Endodermal cell (in vitro differentiated cells): ENCODE measurements at regions not wholly inside any gene's neighbourhood (a gene's known extent, or its start where the extent isn't known, plus 50 kb on each side); places are given as distances from the start of the nearest gene placed in this dataset.

Source experiments
- DNase-seq: peaks from one replicate; pipeline ENCODE4 v3.0.0-alpha.2; 2017
- H3K27ac ChIP-seq: 2 replicates; pipeline ENCODE4 v1.5.1; 2013; ENCODE audit warnings: mild to moderate bottlenecking, low read depth, low read length, moderate library complexity
- H3K27me3 ChIP-seq: 2 replicates; pipeline ENCODE4 v1.6.1; 2013; ENCODE audit warnings: mild to moderate bottlenecking, low read length, moderate library complexity; ENCODE audit not compliant: insufficient read depth, control insufficient read depth, poor library complexity, severe bottlenecking
- H3K36me3 ChIP-seq: 2 replicates; pipeline ENCODE4 v1.7.0; 2013; ENCODE audit warnings: mild to moderate bottlenecking, low read length, moderate library complexity; ENCODE audit not compliant: control insufficient read depth, insufficient read depth
- H3K4me1 ChIP-seq: one replicate; pipeline ENCODE4 v1.7.0; 2013; ENCODE audit warnings: low read length; ENCODE audit not compliant: control insufficient read depth, insufficient read depth
- H3K4me3 ChIP-seq: 2 replicates; pipeline ENCODE4 v1.5.1; 2013; ENCODE audit warnings: mild to moderate bottlenecking, low read length, moderate library complexity
- H3K9ac ChIP-seq: 2 replicates; pipeline ENCODE4 v1.6.1; 2013; ENCODE audit warnings: mild to moderate bottlenecking, low read length, moderate library complexity; ENCODE audit not compliant: poor library complexity, severe bottlenecking; ENCODE audit errors: extremely low read depth
- H3K9me3 ChIP-seq: 2 replicates; pipeline ENCODE4 v1.6.1; 2013; ENCODE audit warnings: mild to moderate bottlenecking, low read length, moderate library complexity; ENCODE audit not compliant: control insufficient read depth
- H3K27ac Mint-ChIP-seq: 2 replicates; pipeline ENCODE4 v1.8.0; 2020; ENCODE audit warnings: mixed read lengths
- H3K27me3 Mint-ChIP-seq: 2 replicates; pipeline ENCODE4 v1.8.0; 2021; ENCODE audit warnings: mild to moderate bottlenecking, mixed read lengths; ENCODE audit not compliant: insufficient read depth
- H3K36me3 Mint-ChIP-seq: 2 replicates; pipeline ENCODE4 v1.8.0; 2020; ENCODE audit warnings: low read depth, mixed read lengths
- H3K4me1 Mint-ChIP-seq: 2 replicates; pipeline ENCODE4 v1.8.0; 2020; ENCODE audit warnings: mixed read lengths
- H3K4me3 Mint-ChIP-seq: 2 replicates; pipeline ENCODE4 v1.8.0; 2020; ENCODE audit warnings: mild to moderate bottlenecking, moderate library complexity, mixed read lengths
- H3K9me3 Mint-ChIP-seq: 2 replicates; pipeline ENCODE4 v1.8.0; 2020; ENCODE audit warnings: mild to moderate bottlenecking, mixed read lengths
- CTCF ChIP-seq: fragments of 200-600 bp; sonication (generic); conservative IDR thresholded peaks from 2 replicates; pipeline ENCODE4 v1.5.0; 2021; ENCODE audit warnings: antibody characterized with exemption, mild to moderate bottlenecking
- WGBS, 2 experiments: methylation state at CpG; one replicate each; pipeline versions ENCODE4 v1.1.5 to v1.1.7; 2013; ENCODE audit warnings: missing lambda C conversion rate in 2 of 2, mixed read lengths in 1 of 2; ENCODE audit not compliant: insufficient coverage in 1 of 2, insufficient read length in 1 of 2; 5-methylcytosine and 5-hydroxymethylcytosine counted together

- Histone ChIP-seq H3K9ac (no peak overlapping the region), H3K27me3 (no peaks in the 10 kb centered on the region), H3K4me3 (no peak overlapping the region), H3K9me3 (peaks cover 6% of the 10 kb centered on the region), H3K27ac (no peak overlapping the region), H3K4me1 (peaks cover 18% of the 10 kb centered on the region), H3K36me3 (no peaks in the 10 kb centered on the region)
- H3K9me3 Mint-ChIP-seq = no peaks in the 10 kb centered on the region
- 94 to 97% methylated on average over 6 to 15 of the region's 16 CpGs for WGBS, 2 experiments
- H3K27ac Mint-ChIP-seq = no peak overlapping the region
- peaks cover 47% of the 10 kb centered on the region for H3K27me3 Mint-ChIP-seq
- TF ChIP-seq CTCF = no peak
- H3K36me3 Mint-ChIP-seq = no peaks in the 10 kb centered on the region
- H3K4me1 Mint-ChIP-seq = peaks cover 8% of the 10 kb centered on the region
- H3K4me3 Mint-ChIP-seq = no peak overlapping the region
- no peak for DNase-seq
These were observed 238.2 kb upstream of the NLRP1 start for GRCh38 chr17:5822281-5823060.

GRCh38 chr17:5823219-5823618, 238.9 kb upstream of the NLRP1 start:
- Mint-ChIP-seq H3K4me3 (no peak overlapping the region), H3K4me1 (peaks cover 8% of the 10 kb centered on the region), H3K36me3 (no peaks in the 10 kb centered on the region), H3K27me3 (peaks cover 51% of the 10 kb centered on the region), H3K9me3 (no peaks in the 10 kb centered on the region), H3K27ac (no peak overlapping the region)
- no peaks in the 10 kb centered on the region for H3K36me3 ChIP-seq
- 60 to 74% methylated on average over 1 to 6 of the region's 6 CpGs for WGBS, 2 experiments
- no peak for TF ChIP-seq CTCF
- no peak overlapping the region for H3K4me3 ChIP-seq
- H3K27me3 ChIP-seq = no peaks in the 10 kb centered on the region
- H3K4me1 ChIP-seq = peaks cover 18% of the 10 kb centered on the region
- no peak for DNase-seq
- H3K9me3 ChIP-seq = peaks cover 12% of the 10 kb centered on the region
- H3K27ac ChIP-seq = no peak overlapping the region
- no peak overlapping the region for H3K9ac ChIP-seq

- no peak overlapping the region for H3K27ac Mint-ChIP-seq
- WGBS, 2 experiments = 91 to 95% methylated on average over 6 to 11 of the region's 11 CpGs
These were observed 241.5 kb upstream of the NLRP1 start for GRCh38 chr17:5825717-5826330.

More at GRCh38 chr17:5825717-5826330, 241.5 kb upstream of the NLRP1 start:
- Mint-ChIP-seq H3K36me3 (no peaks in the 10 kb centered on the region), H3K9me3 (no peaks in the 10 kb centered on the region), H3K4me3 (no peak overlapping the region), H3K4me1 (peaks cover 8% of the 10 kb centered on the region), H3K27me3 (peaks cover 51% of the 10 kb centered on the region)
- DNase-seq = no peak
- Histone ChIP-seq H3K9me3 (peaks cover 12% of the 10 kb centered on the region), H3K4me1 (peaks cover 18% of the 10 kb centered on the region), H3K9ac (no peak overlapping the region), H3K27me3 (no peaks in the 10 kb centered on the region), H3K4me3 (peak overlapping the region; percentile 23), H3K27ac (no peak overlapping the region), H3K36me3 (no peaks in the 10 kb centered on the region)
- TF ChIP-seq CTCF = no peak
